H1 (cell line): ENCODE measurements at regions not wholly inside any gene's neighbourhood (a gene's known extent, or its start where the extent isn't known, plus 50 kb on each side); places are given as distances from the start of the nearest gene placed in this dataset.

Experiments used
- CTCF ChIA-PET: fragments of 300-600 bp; sonication (Branson Sonifier 250); formaldehyde crosslinking; loops from one replicate; lab custom pipeline; 2021; ENCODE audit not compliant: partially characterized antibody; lab: Charles Lee
- POLR2A ChIA-PET: fragments of 300-600 bp; sonication (Branson Sonifier 250); formaldehyde crosslinking; loops from one replicate; lab custom pipeline; 2021; ENCODE audit warnings: inconsistent platforms; ENCODE audit not compliant: partially characterized antibody; lab: Charles Lee
- DNase-seq, 2 experiments: peaks; one replicate each; pipeline versions ENCODE4 v3.0.0 to v3.0.0-alpha.2; 2010 to 2022; ENCODE audit warnings: low spot score in 2 of 2, low read depth in 1 of 2, mixed read lengths in 1 of 2
- FAIRE-seq: peaks from 2 replicates; lab custom pipeline; 2011; peaks lifted over from hg19 to GRCh38; lab: Jason Lieb, UNC
- H2AFZ ChIP-seq: 2 replicates; pipeline ENCODE4 v1.8.1; 2012; ENCODE audit warnings: low read length, inconsistent platforms
- H2AK5ac ChIP-seq: 2 replicates; pipeline ENCODE4 v1.6.1; 2013; ENCODE audit warnings: low read depth, low read length
- H2BK120ac ChIP-seq: replicated peaks from 2 replicates; pipeline ENCODE3; 2013; ENCODE audit warnings: low read depth, low read length, inconsistent platforms
- H2BK12ac ChIP-seq: 2 replicates; pipeline ENCODE4 v1.6.1; 2013; ENCODE audit warnings: low read depth, low read length
- H2BK15ac ChIP-seq: 2 replicates; pipeline ENCODE4 v1.6.1; 2013; ENCODE audit warnings: low read length
- H2BK20ac ChIP-seq: 2 replicates; pipeline ENCODE4 v1.6.1; 2013; ENCODE audit warnings: low read length
- H2BK5ac ChIP-seq: 2 replicates; pipeline ENCODE4 v1.6.1; 2013; ENCODE audit warnings: low read depth, low read length
- H3K14ac ChIP-seq: 2 replicates; pipeline ENCODE4 v1.6.1; 2013; ENCODE audit warnings: inconsistent platforms; ENCODE audit not compliant: insufficient read length
- H3K18ac ChIP-seq: 2 replicates; pipeline ENCODE4 v1.6.1; 2013; ENCODE audit warnings: low read length; ENCODE audit errors: extremely low read depth
- H3K23ac ChIP-seq: 2 replicates; pipeline ENCODE4 v1.6.1; 2013; ENCODE audit warnings: inconsistent platforms; ENCODE audit not compliant: insufficient read length
- H3K23me2 ChIP-seq: 2 replicates; pipeline ENCODE4 v1.6.1; 2013; ENCODE audit warnings: low read depth, low read length
- H3K27ac ChIP-seq: 2 replicates; pipeline ENCODE4 v1.6.1; 2011; ENCODE audit warnings: low read depth, low read length, inconsistent platforms
- H3K27me3 ChIP-seq, 4 experiments: replicated peaks in 1 of 4; 1 replicate in 1 of 4; 2 replicates in 3 of 4; pipeline versions ENCODE4 v1.6.1 to v1.8.1; 2011 to 2013; ENCODE audit warnings: low read length in 3 of 4, mild to moderate bottlenecking in 3 of 4, inconsistent platforms in 2 of 4, mixed read lengths in 2 of 4, moderate library complexity in 1 of 4; ENCODE audit not compliant: control insufficient read depth in 3 of 4, insufficient read depth in 3 of 4; ENCODE audit errors: extremely low read depth in 1 of 4
- H3K36me3 ChIP-seq, 4 experiments: 2 replicates each; pipeline versions ENCODE4 v1.6.1 to v1.8.1; 2011 to 2013; ENCODE audit warnings: mild to moderate bottlenecking in 4 of 4, low read length in 3 of 4, moderate library complexity in 2 of 4, control low read depth in 1 of 4, inconsistent platforms in 1 of 4; ENCODE audit not compliant: insufficient read depth in 4 of 4, control insufficient read depth in 2 of 4
- H3K4ac ChIP-seq: replicated peaks from 2 replicates; pipeline ENCODE3; 2013; ENCODE audit warnings: low read length, low read depth, mixed read lengths, inconsistent platforms; ENCODE audit not compliant: insufficient read length
- H3K4me1 ChIP-seq, 4 experiments: replicated peaks in 1 of 4; 1 replicate in 1 of 4; 2 replicates in 3 of 4; pipeline versions ENCODE4 v1.6.1 to v1.8.1; 2011 to 2013; ENCODE audit warnings: low read length in 3 of 4, inconsistent platforms in 2 of 4, mixed read lengths in 1 of 4; ENCODE audit not compliant: insufficient read depth in 4 of 4, control insufficient read depth in 3 of 4
- H3K4me2 ChIP-seq, 2 experiments: 2 replicates each; pipeline versions ENCODE4 v1.6.1 to v1.8.1; 2011 to 2013; ENCODE audit warnings: low read depth in 2 of 2, low read length in 2 of 2, control low read depth in 1 of 2, inconsistent platforms in 1 of 2, mild to moderate bottlenecking in 1 of 2; ENCODE audit not compliant: insufficient read depth in 1 of 2
- H3K4me3 ChIP-seq, 4 experiments: fragments of 200-600, 300-600 bp in 1 of 4; sonication (generic), shearing (Covaris generic), sonication (Bioruptor Twin) in 1 of 4; 2 replicates each; pipeline versions ENCODE4 v1.5.1 to v1.8.1; 2011 to 2016; ENCODE audit warnings: low read length in 4 of 4, low read depth in 3 of 4, control low read depth in 2 of 4, inconsistent platforms in 2 of 4, mild to moderate bottlenecking in 2 of 4, mixed read lengths in 1 of 4, moderate library complexity in 1 of 4; ENCODE audit not compliant: insufficient read depth in 2 of 4; ENCODE audit errors: extremely low read depth in 1 of 4
- H3K56ac ChIP-seq: replicated peaks from 2 replicates; pipeline ENCODE3; 2013; ENCODE audit warnings: low read depth, mild to moderate bottlenecking, mixed read lengths, low read length, inconsistent platforms; ENCODE audit not compliant: insufficient read length
- H3K79me1 ChIP-seq: 2 replicates; pipeline ENCODE4 v1.6.1; 2013; ENCODE audit warnings: low read depth, low read length, control low read depth
- H3K79me2 ChIP-seq, 2 experiments: 2 replicates each; pipeline versions ENCODE4 v1.6.1 to v1.8.1; 2012 to 2013; ENCODE audit warnings: low read length in 2 of 2, mild to moderate bottlenecking in 2 of 2, inconsistent platforms in 1 of 2; ENCODE audit not compliant: insufficient read depth in 2 of 2, control insufficient read depth in 1 of 2
- H3K9ac ChIP-seq, 4 experiments: replicated peaks in 1 of 4; 1 replicate in 1 of 4; 2 replicates in 3 of 4; pipeline versions ENCODE4 v1.6.1 to v1.8.1; 2011 to 2013; ENCODE audit warnings: low read depth in 3 of 4, low read length in 3 of 4, control low read depth in 2 of 4, mild to moderate bottlenecking in 2 of 4, moderate library complexity in 2 of 4, inconsistent platforms in 1 of 4; ENCODE audit errors: extremely low read depth in 1 of 4
- H3K9me3 ChIP-seq, 2 experiments: 2 replicates each; pipeline versions ENCODE4 v1.6.1 to v1.8.1; 2012 to 2013; ENCODE audit warnings: mild to moderate bottlenecking in 2 of 2, moderate library complexity in 2 of 2, control low read depth in 1 of 2, inconsistent platforms in 1 of 2, low read depth in 1 of 2, low read length in 1 of 2, mixed read lengths in 1 of 2; ENCODE audit not compliant: insufficient read depth in 2 of 2
- H4K20me1 ChIP-seq, 2 experiments: replicated peaks in 1 of 2; 2 replicates each; pipeline versions ENCODE3 to v1.8.1; 2011 to 2013; ENCODE audit warnings: inconsistent platforms in 2 of 2, low read length in 2 of 2, mild to moderate bottlenecking in 1 of 2; ENCODE audit not compliant: insufficient read depth in 2 of 2, control insufficient read depth in 1 of 2
- H4K5ac ChIP-seq: 2 replicates; pipeline ENCODE4 v1.6.1; 2013; ENCODE audit warnings: low read length, low read depth, mixed read lengths, inconsistent platforms; ENCODE audit not compliant: insufficient read length
- H4K8ac ChIP-seq: 2 replicates; pipeline ENCODE4 v1.8.0; 2013; ENCODE audit warnings: mild to moderate bottlenecking, moderate library complexity, low read length, inconsistent platforms; ENCODE audit not compliant: insufficient read depth; ENCODE audit errors: extremely low read depth
- H4K91ac ChIP-seq: replicated peaks from 2 replicates; pipeline ENCODE3; 2013; ENCODE audit warnings: low read length, mixed read lengths, inconsistent platforms; ENCODE audit not compliant: insufficient read length
- SP2 ChIP-seq: IDR thresholded peaks from 2 replicates; pipeline ENCODE4 v1.6.1; 2012; ENCODE audit warnings: mild to moderate bottlenecking, low read length, inconsistent platforms
- TEAD4 ChIP-seq: IDR thresholded peaks from 2 replicates; pipeline ENCODE4 v1.6.1; 2012; ENCODE audit warnings: low read depth, low read length, inconsistent platforms, mixed read lengths
- whole genome bisulfite sequencing, 2 experiments: shearing (Covaris generic) in 1 of 2; methylation state at CpG; one replicate each; pipeline versions ENCODE4 v1.1.6 to v1.1.7; 2013 to 2015; ENCODE audit warnings: low lambda C conversion rate in 2 of 2, mixed read lengths in 2 of 2, inconsistent platforms in 1 of 2, low coverage in 1 of 2, missing lambda C conversion rate in 1 of 2; ENCODE audit not compliant: insufficient replicate concordance in 2 of 2, insufficient coverage in 1 of 2, insufficient read length in 1 of 2; ENCODE audit errors: extremely low coverage in 1 of 2, missing lambda C conversion rate in 1 of 2; 5-methylcytosine and 5-hydroxymethylcytosine counted together

DNA sequence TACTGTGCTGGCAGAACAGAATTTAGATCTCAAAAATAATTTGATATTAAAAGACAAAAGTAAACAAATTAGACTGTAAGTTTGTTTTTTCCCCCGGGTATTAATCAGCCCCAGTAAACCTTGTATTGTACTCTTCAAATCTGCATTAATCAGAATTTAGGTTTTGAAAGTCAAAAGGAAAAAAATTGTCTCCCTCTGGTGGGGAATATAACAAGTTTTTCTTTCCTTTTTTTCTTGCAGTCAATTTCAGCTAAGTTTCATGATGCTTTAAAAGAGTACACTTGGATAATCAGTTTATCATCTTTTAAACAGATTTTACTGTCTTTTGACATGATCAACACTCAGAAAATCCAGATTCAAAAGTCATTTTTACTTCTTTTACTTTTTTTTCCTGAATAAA, 134.5 kb upstream of the PKN2 start:
- no peak overlapping the region for H3K18ac ChIP-seq
- H3K14ac ChIP-seq, result no peak overlapping the region
- H3K23ac ChIP-seq, result no peak overlapping the region
- H3K36me3 ChIP-seq, result no peaks in the 10 kb centered on the region
- no peaks in the 10 kb centered on the region for H3K9me3 ChIP-seq
- WGBS, 2 experiments, result 91% methylated on average over 1 of the region's 1 CpG; no CpG with 5 or more reads in 1 of the 2 experiments
- H2BK12ac ChIP-seq, result no peak overlapping the region
- H3K79me2 ChIP-seq, result no peaks in the 10 kb centered on the region
- H2BK5ac ChIP-seq, result no peak overlapping the region
- no peak overlapping the region for H4K91ac ChIP-seq
- H3K23me2 ChIP-seq, result no peaks in the 10 kb centered on the region
- DNase-seq (no peak), FAIRE-seq (no peak)
- H3K4me2 ChIP-seq, result no peak overlapping the region
- H3K27me3 ChIP-seq, result peaks cover 0 to 1% (median 0%) of the 10 kb centered on the region in 4 experiments; a peak in 1 of 7 replicates
- H3K4me3 ChIP-seq, result no peak overlapping the region
- H3K27ac ChIP-seq, result no peak overlapping the region
- no peak overlapping the region for H4K8ac ChIP-seq
- H2BK120ac ChIP-seq, result no peak overlapping the region
- H3K4me1 ChIP-seq, result no peaks in the 10 kb centered on the region
- H3K56ac ChIP-seq, result no peak overlapping the region
- H4K5ac ChIP-seq, result no peak overlapping the region
- H4K20me1 ChIP-seq, result no peaks in the 10 kb centered on the region
- no peak overlapping the region for H2AFZ ChIP-seq
- H3K4ac ChIP-seq, result no peak overlapping the region
- no peak overlapping the region for H2AK5ac ChIP-seq
- H3K79me1 ChIP-seq, result no peaks in the 10 kb centered on the region
- H3K9ac ChIP-seq, result no peak overlapping the region
- H2BK20ac ChIP-seq, result no peak overlapping the region
- ChIA-PET CTCF (interaction anchor here (0.6 to 4.7 kb wide), 16 partner anchors 8 to 1245 kb away, joined by 3 to 17 read pairs (median 3); no protein-coding TSS in a partner anchor), POLR2A (no interaction called here)
- no peak overlapping the region for H2BK15ac ChIP-seq
- TF ChIP-seq TEAD4 (no peak), SP2 (no peak)
